OCI-LY7 (cell line): ENCODE measurements at regions not wholly inside any gene's neighbourhood (a gene's known extent, or its start where the extent isn't known, plus 50 kb on each side); places are given as distances from the start of the nearest gene placed in this dataset.

Source experiments
- BruUV-seq: library from RNA; stranded (reverse); fragments of 400-500 nt; replicated peaks from 2 replicates; lab custom pipeline; 2021; lab: Mats Ljungman, UMichigan
- CTCF ChIA-PET: fragments of 300-600 bp; sonication (Branson Sonifier 250); formaldehyde crosslinking; loops from one replicate; lab custom pipeline; 2022; ENCODE audit warnings: antibody characterized with exemption; ENCODE audit not compliant: unreplicated experiment; lab: Charles Lee
- POLR2A ChIA-PET: fragments of 300-600 bp; sonication (Branson Sonifier 250); formaldehyde crosslinking; loops from one replicate; lab custom pipeline; 2022; ENCODE audit warnings: antibody characterized with exemption; lab: Charles Lee
- DNase-seq: peaks from one replicate; pipeline ENCODE4 v3.0.0-alpha.2; 2015; ENCODE audit warnings: low spot score
- H2AFZ ChIP-seq: fragments of 200-600 bp; sonication (generic), shearing (Covaris generic); 2 replicates; pipeline ENCODE4 v1.6.1; 2014; ENCODE audit warnings: mild to moderate bottlenecking, antibody characterized with exemption, low read length, moderate library complexity
- H3K27ac ChIP-seq: fragments of 200-600 bp; sonication (generic); 2 replicates; pipeline ENCODE4 v1.5.1; 2014; ENCODE audit warnings: mixed run types, low read depth, mild to moderate bottlenecking, moderate library complexity, low read length, inconsistent platforms; ENCODE audit not compliant: poor library complexity, severe bottlenecking
- H3K36me3 ChIP-seq: fragments of 200-600 bp; sonication (generic); 2 replicates; pipeline ENCODE4 v1.6.1; 2014; ENCODE audit warnings: mild to moderate bottlenecking, antibody characterized with exemption, low read length, moderate library complexity, mixed read lengths; ENCODE audit not compliant: insufficient read depth
- H3K4me1 ChIP-seq: fragments of 200-600 bp; sonication (generic); 2 replicates; pipeline ENCODE4 v1.5.1; 2014; ENCODE audit warnings: mild to moderate bottlenecking, low read length; ENCODE audit not compliant: insufficient read depth, poor library complexity, severe bottlenecking
- H3K4me2 ChIP-seq: fragments of 200-600 bp; sonication (generic); 2 replicates; pipeline ENCODE4 v1.6.1; 2014; ENCODE audit warnings: mild to moderate bottlenecking, low read length
- H3K4me3 ChIP-seq: fragments of 200-600 bp; sonication (generic); 2 replicates; pipeline ENCODE4 v1.5.1; 2014; ENCODE audit warnings: mild to moderate bottlenecking, low read depth, low read length; ENCODE audit not compliant: poor library complexity, severe bottlenecking
- H3K79me2 ChIP-seq: fragments of 200-600 bp; sonication (generic); 2 replicates; pipeline ENCODE4 v1.6.1; 2016; ENCODE audit warnings: low read depth, mild to moderate bottlenecking, low read length, moderate library complexity, mixed read lengths; ENCODE audit not compliant: insufficient read depth
- H3K9me2 ChIP-seq: fragments of 200-600 bp; sonication (generic); 2 replicates; pipeline ENCODE4 v1.6.1; 2016; ENCODE audit warnings: mild to moderate bottlenecking, low read length, mixed read lengths; ENCODE audit not compliant: insufficient read depth
- H3K9me3 ChIP-seq: fragments of 200-600 bp; sonication (generic); 2 replicates; pipeline ENCODE4 v1.6.1; 2014; ENCODE audit warnings: mild to moderate bottlenecking, mixed run types, low read length, mixed read lengths
- H4K20me1 ChIP-seq: fragments of 200-600 bp; sonication (generic); 2 replicates; pipeline ENCODE4 v1.6.1; 2014; ENCODE audit warnings: mild to moderate bottlenecking, antibody characterized with exemption, low read length, moderate library complexity, mixed read lengths; ENCODE audit not compliant: insufficient read depth
- CTCF ChIP-seq: fragments of 200-600 bp; sonication (generic); conservative IDR thresholded peaks from 2 replicates; pipeline ENCODE4 v1.5.1; 2014; ENCODE audit warnings: mild to moderate bottlenecking, antibody characterized with exemption, low read length, moderate library complexity, mixed read lengths
- EZH2phosphoT487 ChIP-seq: fragments of 200-600 bp; sonication (generic); IDR thresholded peaks from 2 replicates; pipeline ENCODE4 v1.6.1; 2018; ENCODE audit warnings: low read depth, borderline replicate concordance, mild to moderate bottlenecking, mixed run types, antibody characterized with exemption, low read length, moderate library complexity, mixed read lengths
- intact Hi-C: fragments of 100-400 bp; cut with micrococcal nuclease; formaldehyde crosslinking; loops from one replicate; pipeline ENCODE4 v1.10.0; 2022; ENCODE audit not compliant: unreplicated experiment

- Histone ChIP-seq H3K4me2 (no peak overlapping the region), H2AFZ (peak overlapping the region; percentile 23; the same call in 1 of the 2 replicates), H3K36me3 (no peaks in the 10 kb centered on the region), H3K9me2 (no peaks in the 10 kb centered on the region), H3K27ac (no peak overlapping the region), H4K20me1 (no peaks in the 10 kb centered on the region), H3K4me3 (no peak overlapping the region), H3K79me2 (no peaks in the 10 kb centered on the region), H3K9me3 (no peaks in the 10 kb centered on the region), H3K4me1 (no peaks in the 10 kb centered on the region)
- peak; percentile 73 for DNase-seq
- ChIA-PET CTCF (interaction anchor here (0.6 to 1.1 kb wide), 4 partner anchors 150 to 373 kb away, joined by 3 read pairs; no protein-coding TSS in a partner anchor), POLR2A (interaction anchor here (1.1 kb wide), 1 partner anchor 13 kb away, joined by 4 read pairs; no protein-coding TSS in a partner anchor)
- no TSS peak for BruUV-seq
- intact Hi-C loops = loop anchor here (1.0 kb wide), 1 partner anchor 228 kb away; no protein-coding TSS in a partner anchor
- TF ChIP-seq EZH2phosphoT487 (no peak), CTCF (peak; percentile 88)
Observed at GRCh38 chr1:67532452-67533216, 102.4 kb upstream of the SERBP1 start.

- Histone ChIP-seq H3K9me3 (no peaks in the 10 kb centered on the region), H3K4me2 (no peak overlapping the region), H2AFZ (no peak overlapping the region), H3K27ac (no peak overlapping the region), H3K9me2 (no peaks in the 10 kb centered on the region), H3K79me2 (no peaks in the 10 kb centered on the region), H3K4me1 (no peaks in the 10 kb centered on the region), H3K4me3 (no peak overlapping the region), H3K36me3 (no peaks in the 10 kb centered on the region), H4K20me1 (no peaks in the 10 kb centered on the region)
- CTCF ChIA-PET = interaction anchor here (4.1 kb wide), 1 partner anchor 225 kb away, joined by 20 read pairs; no protein-coding TSS in a partner anchor
- intact Hi-C loops = no loop called here
- DNase-seq = no peak
- POLR2A ChIA-PET = interaction anchor here (0.5 to 0.7 kb wide), 2 partner anchors 52 to 329 kb away, joined by 5 to 6 read pairs; no protein-coding TSS in a partner anchor
- no TSS peak for BruUV-seq
- TF ChIP-seq CTCF (no peak), EZH2phosphoT487 (no peak)
Observed at GRCh38 chr1:67534627-67535065, 104.4 kb upstream of the SERBP1 start.
